Stimulated activated memory B cell treated with anti-CD40 and anti-IgM and Interleukin-4, amounts not matched to agents 10 μg/mL and 1 μg/mL and 100 μg/mL, for 72 hours (primary cell): ENCODE measurements at regions not wholly inside any gene's neighbourhood (a gene's known extent, or its start where the extent isn't known, plus 50 kb on each side); places are given as distances from the start of the nearest gene placed in this dataset.
"Not testable (repeated sequence)": the region's sequence is repeated elsewhere in the genome, so short reads cannot be mapped to it uniquely, and the experiment has no call there.

Experiments used
- ATAC-seq: fragments of 150-1000 bp; cut with Tn5 transposase; 2 replicates; pipeline ENCODE4 v1.10.0; 2021
- H3K27ac Mint-ChIP-seq: one replicate; pipeline ENCODE4 v1.8.0; 2022; ENCODE audit warnings: mild to moderate bottlenecking, mixed read lengths
- H3K27me3 Mint-ChIP-seq: one replicate; pipeline ENCODE4 v1.8.0; 2022; ENCODE audit warnings: mixed read lengths
- H3K36me3 Mint-ChIP-seq: one replicate; pipeline ENCODE4 v1.8.0; 2022; ENCODE audit warnings: mixed read lengths
- H3K4me1 Mint-ChIP-seq: one replicate; pipeline ENCODE4 v1.8.0; 2022; ENCODE audit warnings: mixed read lengths
- H3K4me3 Mint-ChIP-seq: one replicate; pipeline ENCODE4 v1.8.0; 2022; ENCODE audit warnings: mild to moderate bottlenecking, moderate library complexity, mixed read lengths
- H3K9me3 Mint-ChIP-seq: one replicate; pipeline ENCODE4 v1.8.0; 2022; ENCODE audit warnings: mixed read lengths

GRCh38 chr19:28706693-28707092, 506.3 kb downstream of the UQCRFS1 start:
- H3K27me3 Mint-ChIP-seq = no peaks in the 10 kb centered on the region

GRCh38 chr19:28705008-28705407, 507.9 kb downstream of the UQCRFS1 start:
- Mint-ChIP-seq H3K4me1 (no peaks in the 10 kb centered on the region), H3K9me3 (peaks cover 7% of the 10 kb centered on the region), H3K36me3 (no peaks in the 10 kb centered on the region), H3K27me3 (no peaks in the 10 kb centered on the region), H3K27ac (no peak overlapping the region), H3K4me3 (no peak overlapping the region)
- no peak for ATAC-seq

More at GRCh38 chr19:28706693-28707092, 506.3 kb downstream of the UQCRFS1 start:
- Mint-ChIP-seq H3K9me3 (peaks cover 7% of the 10 kb centered on the region), H3K36me3 (no peaks in the 10 kb centered on the region), H3K4me3 (no peak overlapping the region), H3K27ac (no peak overlapping the region), H3K4me1 (no peaks in the 10 kb centered on the region)
- no peak for ATAC-seq

GRCh38 chr19:28703400-28703956, 509.5 kb downstream of the UQCRFS1 start:
- H3K27me3 Mint-ChIP-seq = no peaks in the 10 kb centered on the region
- no peak overlapping the region for H3K4me3 Mint-ChIP-seq
- no peak overlapping the region for H3K27ac Mint-ChIP-seq
- H3K36me3 Mint-ChIP-seq = no peaks in the 10 kb centered on the region
- ATAC-seq = no peak
- H3K9me3 Mint-ChIP-seq = peaks cover 7% of the 10 kb centered on the region
- no peaks in the 10 kb centered on the region for H3K4me1 Mint-ChIP-seq

- ATAC-seq = no peak
Measured at GRCh38 chr19:28701491-28701890, 511.5 kb downstream of the UQCRFS1 start.

GRCh38 chr19:28700176-28700575, 512.8 kb downstream of the UQCRFS1 start:
- ATAC-seq = no peak
- peaks cover 10% of the 10 kb centered on the region for H3K9me3 Mint-ChIP-seq
- no peak overlapping the region for H3K4me3 Mint-ChIP-seq
- H3K27me3 Mint-ChIP-seq = no peaks in the 10 kb centered on the region
- no peak overlapping the region for H3K27ac Mint-ChIP-seq
- H3K36me3 Mint-ChIP-seq = no peaks in the 10 kb centered on the region
- H3K4me1 Mint-ChIP-seq = no peaks in the 10 kb centered on the region

More at GRCh38 chr19:28701491-28701890, 511.5 kb downstream of the UQCRFS1 start:
- Mint-ChIP-seq H3K27ac (no peak overlapping the region), H3K9me3 (peaks cover 8% of the 10 kb centered on the region), H3K27me3 (no peaks in the 10 kb centered on the region), H3K4me3 (no peak overlapping the region), H3K36me3 (no peaks in the 10 kb centered on the region), H3K4me1 (no peaks in the 10 kb centered on the region)

GRCh38 chr19:28697308-28697707, 515.6 kb downstream of the UQCRFS1 start:
- ATAC-seq = no peak
- no peaks in the 10 kb centered on the region for H3K4me1 Mint-ChIP-seq
- H3K27me3 Mint-ChIP-seq = no peaks in the 10 kb centered on the region
- H3K27ac Mint-ChIP-seq = no peak overlapping the region
- peaks cover 8% of the 10 kb centered on the region for H3K9me3 Mint-ChIP-seq
- no peak overlapping the region for H3K4me3 Mint-ChIP-seq
- no peaks in the 10 kb centered on the region for H3K36me3 Mint-ChIP-seq

GRCh38 chr19:28694812-28695211, 518.1 kb downstream of the UQCRFS1 start:
- H3K4me1 Mint-ChIP-seq = no peaks in the 10 kb centered on the region
- no peak overlapping the region for H3K4me3 Mint-ChIP-seq
- no peaks in the 10 kb centered on the region for H3K27me3 Mint-ChIP-seq
- no peak overlapping the region for H3K27ac Mint-ChIP-seq
- no peaks in the 10 kb centered on the region for H3K36me3 Mint-ChIP-seq
- H3K9me3 Mint-ChIP-seq = peaks cover 14% of the 10 kb centered on the region
- no peak for ATAC-seq

GRCh38 chr19:28691683-28692082, 521.3 kb downstream of the UQCRFS1 start:
- H3K4me3 Mint-ChIP-seq = no peak overlapping the region
- no peak for ATAC-seq
- no peaks in the 10 kb centered on the region for H3K27me3 Mint-ChIP-seq
- no peak overlapping the region for H3K27ac Mint-ChIP-seq
- H3K36me3 Mint-ChIP-seq = no peaks in the 10 kb centered on the region
- peaks cover 12% of the 10 kb centered on the region for H3K9me3 Mint-ChIP-seq
- no peaks in the 10 kb centered on the region for H3K4me1 Mint-ChIP-seq

GRCh38 chr19:28689464-28689863, 523.5 kb downstream of the UQCRFS1 start:
- H3K27ac Mint-ChIP-seq, H3K4me1 Mint-ChIP-seq, H3K27me3 Mint-ChIP-seq, H3K9me3 Mint-ChIP-seq, H3K4me3 Mint-ChIP-seq, H3K36me3 Mint-ChIP-seq, ATAC-seq: not testable (repeated sequence)

GRCh38 chr19:28687296-28687695, 525.7 kb downstream of the UQCRFS1 start:
- Mint-ChIP-seq H3K27ac (no peak overlapping the region), H3K27me3 (no peaks in the 10 kb centered on the region), H3K9me3 (peaks cover 7% of the 10 kb centered on the region), H3K4me1 (no peaks in the 10 kb centered on the region), H3K36me3 (no peaks in the 10 kb centered on the region), H3K4me3 (no peak overlapping the region)
- ATAC-seq = no peak

- Mint-ChIP-seq H3K4me1 (no peaks in the 10 kb centered on the region), H3K27me3 (no peaks in the 10 kb centered on the region), H3K36me3 (no peaks in the 10 kb centered on the region), H3K4me3 (no peak overlapping the region), H3K9me3 (peaks cover 7% of the 10 kb centered on the region), H3K27ac (no peak overlapping the region)
- ATAC-seq = no peak
Measured at GRCh38 chr19:28686756-28687155, 526.2 kb downstream of the UQCRFS1 start.

GRCh38 chr19:28685802-28686201, 527.1 kb downstream of the UQCRFS1 start:
- no peak overlapping the region for H3K27ac Mint-ChIP-seq
- no peaks in the 10 kb centered on the region for H3K27me3 Mint-ChIP-seq

GRCh38 chr19:28685077-28685476, 527.9 kb downstream of the UQCRFS1 start:
- H3K4me3 Mint-ChIP-seq, H3K27ac Mint-ChIP-seq, H3K27me3 Mint-ChIP-seq, H3K36me3 Mint-ChIP-seq, H3K9me3 Mint-ChIP-seq, H3K4me1 Mint-ChIP-seq, ATAC-seq: not testable (repeated sequence)

More at GRCh38 chr19:28685802-28686201, 527.1 kb downstream of the UQCRFS1 start:
- no peak overlapping the region for H3K4me3 Mint-ChIP-seq
- H3K9me3 Mint-ChIP-seq = peaks cover 3% of the 10 kb centered on the region
- no peaks in the 10 kb centered on the region for H3K36me3 Mint-ChIP-seq
- no peaks in the 10 kb centered on the region for H3K4me1 Mint-ChIP-seq
- ATAC-seq = no peak

- Mint-ChIP-seq H3K9me3 (peaks cover 7% of the 10 kb centered on the region), H3K27ac (no peak overlapping the region), H3K4me1 (no peaks in the 10 kb centered on the region), H3K36me3 (no peaks in the 10 kb centered on the region), H3K27me3 (no peaks in the 10 kb centered on the region), H3K4me3 (no peak overlapping the region)
- no peak for ATAC-seq
Measured at GRCh38 chr19:28680111-28680510, 532.8 kb downstream of the UQCRFS1 start.

GRCh38 chr19:28670836-28671235, 542.1 kb downstream of the UQCRFS1 start:
- Mint-ChIP-seq H3K9me3 (peaks cover 34% of the 10 kb centered on the region), H3K27ac (no peak overlapping the region), H3K4me3 (no peak overlapping the region), H3K4me1 (no peaks in the 10 kb centered on the region), H3K27me3 (no peaks in the 10 kb centered on the region), H3K36me3 (no peaks in the 10 kb centered on the region)
- no peak for ATAC-seq

GRCh38 chr19:28669804-28670203, 543.1 kb downstream of the UQCRFS1 start:
- no peak overlapping the region for H3K4me3 Mint-ChIP-seq
- H3K27ac Mint-ChIP-seq = no peak overlapping the region
- H3K27me3 Mint-ChIP-seq = no peaks in the 10 kb centered on the region
- H3K9me3 Mint-ChIP-seq = peaks cover 38% of the 10 kb centered on the region
- no peaks in the 10 kb centered on the region for H3K36me3 Mint-ChIP-seq
- H3K4me1 Mint-ChIP-seq = no peaks in the 10 kb centered on the region
- ATAC-seq = no peak
